ENCODE measurements at regions not wholly inside any gene's neighbourhood (a gene's known extent, or its start where the extent isn't known, plus 50 kb on each side); places are given as distances from the start of the nearest gene placed in this dataset.
A peak's percentile ranks its signal among the peaks of the same experiment; 100 is the strongest.
"Not testable (repeated sequence)": the region's sequence is repeated elsewhere in the genome, so short reads cannot be mapped to it uniquely, and the experiment has no call there.

DNA sequence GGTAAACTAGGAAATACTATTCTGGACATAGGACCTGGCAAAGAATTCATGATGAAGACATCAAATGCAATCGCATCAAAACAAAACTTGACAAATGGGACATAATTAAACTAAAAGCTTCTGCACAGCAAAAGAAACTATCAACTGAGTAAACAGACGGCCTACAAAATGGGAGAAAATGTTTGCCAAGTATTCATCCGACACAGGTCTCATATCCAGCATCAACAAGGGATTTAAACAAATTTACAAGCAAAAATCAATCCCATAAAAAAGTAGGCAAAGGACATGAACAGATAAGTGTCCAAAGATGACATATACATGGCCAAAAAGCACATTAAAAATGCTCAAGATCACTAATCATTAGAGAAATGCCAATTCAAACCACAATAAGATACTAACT is 1088.9 kb downstream of the NAALADL2 start:
- no peak overlapping the region for H3K27ac Mint-ChIP-seq (ENCODE audit: unreplicated experiment)
- H3K4me3 Mint-ChIP-seq (ENCODE audit: unreplicated experiment) = no peak overlapping the region
- no peaks in the 10 kb centered on the region for H3K9me3 Mint-ChIP-seq (ENCODE audit: unreplicated experiment)
- peaks cover 1% of the 10 kb centered on the region for H3K27me3 Mint-ChIP-seq (ENCODE audit: unreplicated experiment)
- no peaks in the 10 kb centered on the region for H3K4me1 Mint-ChIP-seq (ENCODE audit: unreplicated experiment)
- no peak for DNase-seq (ENCODE audit: low spot score)
- TF ChIP-seq, protein P1, sequence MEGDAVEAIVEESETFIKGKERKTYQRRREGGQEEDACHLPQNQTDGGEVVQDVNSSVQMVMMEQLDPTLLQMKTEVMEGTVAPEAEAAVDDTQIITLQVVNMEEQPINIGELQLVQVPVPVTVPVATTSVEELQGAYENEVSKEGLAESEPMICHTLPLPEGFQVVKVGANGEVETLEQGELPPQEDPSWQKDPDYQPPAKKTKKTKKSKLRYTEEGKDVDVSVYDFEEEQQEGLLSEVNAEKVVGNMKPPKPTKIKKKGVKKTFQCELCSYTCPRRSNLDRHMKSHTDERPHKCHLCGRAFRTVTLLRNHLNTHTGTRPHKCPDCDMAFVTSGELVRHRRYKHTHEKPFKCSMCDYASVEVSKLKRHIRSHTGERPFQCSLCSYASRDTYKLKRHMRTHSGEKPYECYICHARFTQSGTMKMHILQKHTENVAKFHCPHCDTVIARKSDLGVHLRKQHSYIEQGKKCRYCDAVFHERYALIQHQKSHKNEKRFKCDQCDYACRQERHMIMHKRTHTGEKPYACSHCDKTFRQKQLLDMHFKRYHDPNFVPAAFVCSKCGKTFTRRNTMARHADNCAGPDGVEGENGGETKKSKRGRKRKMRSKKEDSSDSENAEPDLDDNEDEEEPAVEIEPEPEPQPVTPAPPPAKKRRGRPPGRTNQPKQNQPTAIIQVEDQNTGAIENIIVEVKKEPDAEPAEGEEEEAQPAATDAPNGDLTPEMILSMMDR (IDR thresholded peaks at IDR 0.05; ENCODE audit: unreplicated experiment) = no peak
- no peaks in the 10 kb centered on the region for H3K36me3 Mint-ChIP-seq (ENCODE audit: low read depth, unreplicated experiment)

DNA sequence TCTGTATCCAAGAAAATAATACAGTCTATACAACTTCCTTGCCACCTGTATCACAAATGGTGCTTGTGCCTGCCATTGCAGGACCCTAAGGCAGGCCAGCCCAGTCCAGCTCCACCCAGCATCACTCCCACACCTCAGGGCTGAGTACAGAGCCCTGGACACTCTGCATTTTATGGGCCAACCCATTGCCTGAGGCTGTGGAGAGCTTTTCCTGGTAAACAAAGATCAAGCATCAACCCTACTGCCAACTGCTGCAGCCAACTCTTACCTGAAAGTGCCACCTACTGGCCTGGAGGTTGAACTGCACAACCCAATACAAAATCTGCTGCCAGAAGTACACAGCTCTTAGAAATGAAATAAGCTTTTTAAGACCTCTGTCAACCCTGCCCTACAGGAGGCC is 1082.2 kb downstream of the NAALADL2 start:
- DNase-seq (ENCODE audit: low spot score) = no peak
- Mint-ChIP-seq H3K27me3 (ENCODE audit: unreplicated experiment) (peaks cover 3% of the 10 kb centered on the region), H3K4me3 (ENCODE audit: unreplicated experiment) (no peak overlapping the region), H3K36me3 (ENCODE audit: low read depth, unreplicated experiment) (peaks cover 4% of the 10 kb centered on the region), H3K9me3 (ENCODE audit: unreplicated experiment) (peaks cover 4% of the 10 kb centered on the region), H3K27ac (ENCODE audit: unreplicated experiment) (no peak overlapping the region), H3K4me1 (ENCODE audit: unreplicated experiment) (no peaks in the 10 kb centered on the region)
- TF ChIP-seq, protein P1 (IDR thresholded peaks at IDR 0.05; ENCODE audit: unreplicated experiment) = peak; percentile 79

DNA sequence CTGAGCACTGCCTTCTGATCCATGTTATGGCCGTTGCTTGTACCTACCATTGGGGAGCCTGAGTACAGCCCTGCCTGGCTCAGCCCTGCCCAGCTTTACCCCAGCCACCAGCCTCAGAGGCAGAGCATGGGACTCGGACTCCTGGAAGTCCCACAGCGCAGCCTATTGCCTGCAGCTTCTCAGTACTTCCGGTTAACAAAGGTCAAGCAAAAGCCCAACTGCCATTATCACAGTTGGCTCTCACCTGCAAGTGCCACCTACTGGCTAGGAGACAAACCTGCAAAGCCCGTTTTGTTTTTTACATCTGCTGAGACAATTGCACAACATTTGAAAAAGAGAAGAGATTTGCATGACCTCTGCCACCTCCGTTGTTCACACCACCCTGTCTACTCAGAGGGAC is 1081.7 kb downstream of the NAALADL2 start:
- peaks cover 4% of the 10 kb centered on the region for H3K9me3 Mint-ChIP-seq (ENCODE audit: unreplicated experiment)
- H3K4me1 Mint-ChIP-seq (ENCODE audit: unreplicated experiment) = no peaks in the 10 kb centered on the region
- peaks cover 4% of the 10 kb centered on the region for H3K36me3 Mint-ChIP-seq (ENCODE audit: low read depth, unreplicated experiment)
- peaks cover 3% of the 10 kb centered on the region for H3K27me3 Mint-ChIP-seq (ENCODE audit: unreplicated experiment)
- no peak for DNase-seq (ENCODE audit: low spot score)
- TF ChIP-seq, protein P1 (IDR thresholded peaks at IDR 0.05; ENCODE audit: unreplicated experiment) = no peak
- no peak overlapping the region for H3K4me3 Mint-ChIP-seq (ENCODE audit: unreplicated experiment)
- no peak overlapping the region for H3K27ac Mint-ChIP-seq (ENCODE audit: unreplicated experiment)

DNA sequence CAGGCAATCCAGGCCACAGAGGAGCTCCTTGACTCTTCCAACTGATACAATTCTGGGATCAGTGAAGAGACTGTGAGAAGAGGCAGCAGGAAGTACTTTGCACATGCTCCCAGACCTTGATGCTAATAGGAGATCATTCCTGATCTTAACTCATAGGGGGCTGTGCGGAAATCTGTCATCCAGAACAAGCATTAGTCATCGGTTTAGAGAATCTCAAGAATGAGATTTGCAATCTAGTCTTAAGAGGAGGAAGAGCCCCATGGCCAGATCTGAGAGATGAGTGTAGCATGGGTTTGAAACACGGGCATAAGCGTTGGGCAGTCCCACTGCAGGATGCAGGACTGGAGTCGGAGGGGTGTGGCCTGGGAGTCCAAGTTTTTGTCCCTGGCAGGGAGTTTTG is 1081.1 kb downstream of the NAALADL2 start:
- Mint-ChIP-seq H3K27ac (ENCODE audit: unreplicated experiment) (no peak overlapping the region), H3K36me3 (ENCODE audit: low read depth, unreplicated experiment) (peaks cover 7% of the 10 kb centered on the region), H3K4me1 (ENCODE audit: unreplicated experiment) (no peaks in the 10 kb centered on the region), H3K9me3 (ENCODE audit: unreplicated experiment) (peaks cover 4% of the 10 kb centered on the region), H3K27me3 (ENCODE audit: unreplicated experiment) (peaks cover 3% of the 10 kb centered on the region), H3K4me3 (ENCODE audit: unreplicated experiment) (no peak overlapping the region)
- TF ChIP-seq, protein P1 (IDR thresholded peaks at IDR 0.05; ENCODE audit: unreplicated experiment) = no peak
- no peak for DNase-seq (ENCODE audit: low spot score)

DNA sequence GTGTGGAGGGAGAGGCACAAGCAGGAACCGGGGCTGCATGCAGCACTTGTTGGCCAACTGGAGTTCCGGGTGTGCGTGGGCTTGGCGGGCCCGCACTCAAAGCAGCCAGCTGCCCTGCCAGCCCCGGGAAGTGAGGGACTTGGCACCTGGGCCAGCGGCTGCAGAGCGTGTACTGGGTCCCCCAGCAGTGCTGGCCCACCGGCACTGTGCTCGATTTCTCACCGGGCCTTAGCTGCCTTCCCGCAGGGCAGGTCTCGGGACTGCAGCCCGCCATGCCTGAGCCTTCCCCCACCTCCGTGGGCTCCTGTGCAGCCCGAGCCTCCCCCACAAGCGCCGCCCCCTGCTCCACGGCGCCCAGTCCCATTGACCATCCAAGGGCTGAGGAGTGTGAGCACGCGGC is 1078.2 kb downstream of the NAALADL2 start:
- H3K4me1 Mint-ChIP-seq (ENCODE audit: unreplicated experiment); H3K27me3 Mint-ChIP-seq (ENCODE audit: unreplicated experiment); H3K36me3 Mint-ChIP-seq (ENCODE audit: low read depth, unreplicated experiment); DNase-seq (ENCODE audit: low spot score); H3K4me3 Mint-ChIP-seq (ENCODE audit: unreplicated experiment); H3K9me3 Mint-ChIP-seq (ENCODE audit: unreplicated experiment); H3K27ac Mint-ChIP-seq (ENCODE audit: unreplicated experiment): not testable (repeated sequence)

DNA sequence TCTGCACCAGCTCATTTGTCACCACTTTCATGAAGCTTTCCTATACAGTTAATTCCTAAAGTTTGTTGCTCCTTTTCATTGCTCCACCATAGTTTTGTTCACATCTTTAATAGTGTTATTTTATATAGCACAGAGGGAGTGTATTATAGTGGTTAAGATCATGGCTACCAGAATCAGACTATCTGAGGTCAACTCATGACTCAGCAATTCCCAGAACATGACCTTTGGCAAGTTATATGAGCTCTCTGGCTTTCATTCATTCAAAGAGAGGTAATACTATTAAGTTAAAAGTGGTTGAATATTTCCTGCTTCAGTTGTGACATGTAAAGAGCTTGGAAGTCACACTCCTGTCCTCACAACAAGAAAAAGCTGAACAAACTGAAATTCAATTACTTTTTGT is 1073.5 kb downstream of the NAALADL2 start:
- peaks cover 9% of the 10 kb centered on the region for H3K36me3 Mint-ChIP-seq (ENCODE audit: low read depth, unreplicated experiment)
- no peak for DNase-seq (ENCODE audit: low spot score)
- no peak overlapping the region for H3K27ac Mint-ChIP-seq (ENCODE audit: unreplicated experiment)
- no peaks in the 10 kb centered on the region for H3K4me1 Mint-ChIP-seq (ENCODE audit: unreplicated experiment)
- H3K4me3 Mint-ChIP-seq (ENCODE audit: unreplicated experiment) = no peak overlapping the region
- no peaks in the 10 kb centered on the region for H3K27me3 Mint-ChIP-seq (ENCODE audit: unreplicated experiment)
- TF ChIP-seq, protein P1 (IDR thresholded peaks at IDR 0.05; ENCODE audit: unreplicated experiment) = no peak
- H3K9me3 Mint-ChIP-seq (ENCODE audit: unreplicated experiment) = no peaks in the 10 kb centered on the region

Data from endothelial cell (in vitro differentiated cells).